ENCODE measurements at regions not wholly inside any gene's neighbourhood (a gene's known extent, or its start where the extent isn't known, plus 50 kb on each side); places are given as distances from the start of the nearest gene placed in this dataset.

GRCh38 chr10:26384600-26384999 lies 53.5 kb upstream of the APBB1IP start:
- H3K23ac ChIP-seq (ENCODE audit: low read depth, low read length, poor library complexity), result no peak overlapping the region
- no peak overlapping the region for H3K4me3 ChIP-seq (ENCODE audit: low read length in 2 of 2)
- H3K18ac ChIP-seq (ENCODE audit: low read length), result no peak overlapping the region
- no peak overlapping the region for H3K9ac ChIP-seq (ENCODE audit: low read depth, low read length, poor library complexity)
- H2AK5ac ChIP-seq (ENCODE audit: low read depth, low read length), result no peak overlapping the region
- WGBS, 2 donors (ENCODE audit: extremely low coverage in 2 of 2, insufficient read length in 2 of 2, insufficient replicate concordance in 1 of 2), result no CpG with 5 or more reads among the region's 3 CpGs
- H3K4ac ChIP-seq (ENCODE audit: low read length), result no peak overlapping the region
- H3K27me3 ChIP-seq (ENCODE audit: control insufficient read depth in 3 of 3, insufficient read depth in 3 of 3, low read depth in 1 of 3, low read length in 3 of 3), result no peaks in the 10 kb centered on the region
- no peak overlapping the region for H2BK12ac ChIP-seq (ENCODE audit: low read length)
- H3K14ac ChIP-seq (ENCODE audit: low read length), result no peak overlapping the region
- no peak overlapping the region for H4K8ac ChIP-seq (ENCODE audit: low read depth, low read length)
- no peak overlapping the region for H2BK15ac ChIP-seq (ENCODE audit: low read length)
- no peaks in the 10 kb centered on the region for H3K9me3 ChIP-seq (replicated peaks in 1 of 2; ENCODE audit: control insufficient read depth in 2 of 2, insufficient read depth in 1 of 2, low read depth in 1 of 2, low read length in 2 of 2)
- DNase-seq (ENCODE audit: low spot score), result no peak
- no peak overlapping the region for H3K4me2 ChIP-seq (ENCODE audit: insufficient read depth, low read length, poor library complexity, severe bottlenecking)
- H2AFZ ChIP-seq (ENCODE audit: low read length), result no peak overlapping the region
- no peak overlapping the region for H2BK120ac ChIP-seq (ENCODE audit: low read depth, low read length)
- H3K79me1 ChIP-seq (ENCODE audit: low read depth, low read length), result no peaks in the 10 kb centered on the region
- no peaks in the 10 kb centered on the region for H3K4me1 ChIP-seq (ENCODE audit: control insufficient read depth in 2 of 2, insufficient read depth in 1 of 2, low read depth in 1 of 2, low read length in 2 of 2)
- H2BK5ac ChIP-seq (ENCODE audit: low read length), result no peak overlapping the region
- H4K91ac ChIP-seq (ENCODE audit: low read depth, low read length, poor library complexity), result no peak overlapping the region
- H3K36me3 ChIP-seq (replicated peaks in 1 of 2; ENCODE audit: control insufficient read depth in 2 of 2, insufficient read depth in 2 of 2, low read length in 2 of 2), result no peaks in the 10 kb centered on the region
- H3K27ac ChIP-seq (replicated peaks; ENCODE audit: low read length), result no peak overlapping the region

- H4K8ac ChIP-seq (ENCODE audit: low read depth, low read length), result no peak overlapping the region
- no peak overlapping the region for H2BK12ac ChIP-seq (ENCODE audit: low read length)
- H3K18ac ChIP-seq (ENCODE audit: low read length), result no peak overlapping the region
- H3K14ac ChIP-seq (ENCODE audit: low read length), result no peak overlapping the region
- H2BK15ac ChIP-seq (ENCODE audit: low read length), result no peak overlapping the region
- no CpG with 5 or more reads among the region's 4 CpGs for WGBS, 2 donors (ENCODE audit: extremely low coverage in 2 of 2, insufficient read length in 2 of 2, insufficient replicate concordance in 1 of 2)
- no peak overlapping the region for H2BK5ac ChIP-seq (ENCODE audit: low read length)
- no peaks in the 10 kb centered on the region for H3K4me1 ChIP-seq (ENCODE audit: control insufficient read depth in 2 of 2, insufficient read depth in 1 of 2, low read depth in 1 of 2, low read length in 2 of 2)
- H3K36me3 ChIP-seq (replicated peaks in 1 of 2; ENCODE audit: control insufficient read depth in 2 of 2, insufficient read depth in 2 of 2, low read length in 2 of 2), result no peaks in the 10 kb centered on the region
- no peak overlapping the region for H3K9ac ChIP-seq (ENCODE audit: low read depth, low read length, poor library complexity)
- H3K4me2 ChIP-seq (ENCODE audit: insufficient read depth, low read length, poor library complexity, severe bottlenecking), result no peak overlapping the region
- DNase-seq (ENCODE audit: low spot score), result no peak
- H2BK120ac ChIP-seq (ENCODE audit: low read depth, low read length), result no peak overlapping the region
- no peak overlapping the region for H3K4me3 ChIP-seq (ENCODE audit: low read length in 2 of 2)
- H3K27me3 ChIP-seq (ENCODE audit: control insufficient read depth in 3 of 3, insufficient read depth in 3 of 3, low read depth in 1 of 3, low read length in 3 of 3), result no peaks in the 10 kb centered on the region
- H4K91ac ChIP-seq (ENCODE audit: low read depth, low read length, poor library complexity), result no peak overlapping the region
- no peaks in the 10 kb centered on the region for H3K9me3 ChIP-seq (replicated peaks in 1 of 2; ENCODE audit: control insufficient read depth in 2 of 2, insufficient read depth in 1 of 2, low read depth in 1 of 2, low read length in 2 of 2)
- H3K27ac ChIP-seq (replicated peaks; ENCODE audit: low read length), result no peak overlapping the region
- H3K79me1 ChIP-seq (ENCODE audit: low read depth, low read length), result no peaks in the 10 kb centered on the region
- no peak overlapping the region for H2AFZ ChIP-seq (ENCODE audit: low read length)
- no peak overlapping the region for H2AK5ac ChIP-seq (ENCODE audit: low read depth, low read length)
- no peak overlapping the region for H3K23ac ChIP-seq (ENCODE audit: low read depth, low read length, poor library complexity)
- no peak overlapping the region for H3K4ac ChIP-seq (ENCODE audit: low read length)
These were observed 52.7 kb upstream of the APBB1IP start for GRCh38 chr10:26385443-26385842.

GRCh38 chr10:26386781-26387180 lies 51.4 kb upstream of the APBB1IP start:
- WGBS, 2 donors (ENCODE audit: extremely low coverage in 2 of 2, insufficient read length in 2 of 2, insufficient replicate concordance in 1 of 2), result no CpG with 5 or more reads among the region's 4 CpGs
- no peaks in the 10 kb centered on the region for H3K4me1 ChIP-seq (ENCODE audit: control insufficient read depth in 2 of 2, insufficient read depth in 1 of 2, low read depth in 1 of 2, low read length in 2 of 2)

More at GRCh38 chr10:26386781-26387180, 51.4 kb upstream of the APBB1IP start:
- Histone ChIP-seq H3K79me1 (ENCODE audit: low read depth, low read length) (no peaks in the 10 kb centered on the region), H3K4ac (ENCODE audit: low read length) (no peak overlapping the region), H2BK15ac (ENCODE audit: low read length) (no peak overlapping the region), H2BK12ac (ENCODE audit: low read length) (no peak overlapping the region), H3K23ac (ENCODE audit: low read depth, low read length, poor library complexity) (no peak overlapping the region), H3K9me3 (replicated peaks in 1 of 2; ENCODE audit: control insufficient read depth in 2 of 2, insufficient read depth in 1 of 2, low read depth in 1 of 2, low read length in 2 of 2) (no peaks in the 10 kb centered on the region), H2AFZ (ENCODE audit: low read length) (no peak overlapping the region), H2BK5ac (ENCODE audit: low read length) (no peak overlapping the region), H2BK120ac (ENCODE audit: low read depth, low read length) (no peak overlapping the region), H4K8ac (ENCODE audit: low read depth, low read length) (no peak overlapping the region), H2AK5ac (ENCODE audit: low read depth, low read length) (no peak overlapping the region), H3K4me2 (ENCODE audit: insufficient read depth, low read length, poor library complexity, severe bottlenecking) (no peak overlapping the region), H3K9ac (ENCODE audit: low read depth, low read length, poor library complexity) (no peak overlapping the region), H3K4me3 (ENCODE audit: low read length in 2 of 2) (no peak overlapping the region), H3K18ac (ENCODE audit: low read length) (no peak overlapping the region), H4K91ac (ENCODE audit: low read depth, low read length, poor library complexity) (no peak overlapping the region), H3K27ac (replicated peaks; ENCODE audit: low read length) (no peak overlapping the region), H3K36me3 (replicated peaks in 1 of 2; ENCODE audit: control insufficient read depth in 2 of 2, insufficient read depth in 2 of 2, low read length in 2 of 2) (no peaks in the 10 kb centered on the region), H3K27me3 (ENCODE audit: control insufficient read depth in 3 of 3, insufficient read depth in 3 of 3, low read depth in 1 of 3, low read length in 3 of 3) (peaks cover 0 to 9% (median 4%) of the 10 kb centered on the region in 3 experiments), H3K14ac (ENCODE audit: low read length) (no peak overlapping the region)
- no peak for DNase-seq (ENCODE audit: low spot score)

All from neuronal stem cell (in vitro differentiated cells).